ENCODE measurements at regions not wholly inside any gene's neighbourhood (a gene's known extent, or its start where the extent isn't known, plus 50 kb on each side); places are given as distances from the start of the nearest gene placed in this dataset.
"Not testable (repeated sequence)": the region's sequence is repeated elsewhere in the genome, so short reads cannot be mapped to it uniquely, and the experiment has no call there.

DNA sequence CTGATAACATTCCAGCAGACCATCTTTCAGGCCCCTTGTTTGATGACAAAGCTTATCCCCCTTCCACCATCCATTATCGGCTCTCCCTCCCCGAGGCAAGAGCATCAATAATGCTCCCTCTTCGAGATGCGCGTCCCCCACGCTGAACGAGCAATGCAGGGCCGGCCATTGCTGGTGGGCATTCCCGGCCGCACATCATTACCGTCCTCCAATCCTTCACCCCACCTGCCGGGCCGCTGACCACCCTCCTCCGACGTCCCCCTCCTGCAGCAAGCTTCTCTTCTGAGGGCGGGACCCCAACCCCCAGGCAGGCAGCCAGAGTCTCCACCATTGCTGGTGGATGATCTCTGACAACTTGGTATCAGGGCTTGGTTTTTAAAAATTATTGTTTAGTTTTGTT is 208.6 kb downstream of the SMAD2 start:
- Mint-ChIP-seq H3K36me3 (ENCODE audit: low read depth) (no peaks in the 10 kb centered on the region), H3K4me3 (no peak overlapping the region), H3K9me3 (no peaks in the 10 kb centered on the region), H3K4me1 (no peaks in the 10 kb centered on the region), H3K27me3 (no peaks in the 10 kb centered on the region), H3K27ac (no peak overlapping the region)
- CTCF ChIA-PET, result no interaction called here
- DNase-seq, result no peak
- POLR2A ChIA-PET, result no interaction called here

DNA sequence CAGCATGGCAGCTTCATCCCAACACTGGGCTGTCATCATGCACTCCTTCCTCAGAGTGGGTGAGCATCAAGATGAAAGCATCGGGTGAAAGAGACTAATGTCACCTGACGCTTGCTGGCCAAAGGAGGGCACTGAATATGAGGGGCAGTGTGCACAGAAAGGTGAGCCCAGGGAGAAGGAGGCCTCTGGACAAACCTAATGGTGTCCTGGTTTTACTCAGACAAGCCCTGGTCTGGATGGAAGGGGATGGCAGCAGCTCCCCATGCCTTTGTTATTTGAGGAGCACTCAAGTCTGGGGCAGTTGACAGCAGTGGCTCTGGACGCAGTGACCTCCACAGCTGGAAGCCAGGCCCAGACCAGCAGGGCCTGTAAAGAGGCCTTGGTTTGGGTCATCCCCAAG is 209.7 kb downstream of the SMAD2 start:
- Mint-ChIP-seq H3K9me3 (no peaks in the 10 kb centered on the region), H3K4me1 (no peaks in the 10 kb centered on the region), H3K27me3 (no peaks in the 10 kb centered on the region), H3K27ac (no peak overlapping the region), H3K4me3 (no peak overlapping the region), H3K36me3 (ENCODE audit: low read depth) (no peaks in the 10 kb centered on the region)
- ChIA-PET CTCF (no interaction called here), POLR2A (no interaction called here)
- DNase-seq, result no peak

DNA sequence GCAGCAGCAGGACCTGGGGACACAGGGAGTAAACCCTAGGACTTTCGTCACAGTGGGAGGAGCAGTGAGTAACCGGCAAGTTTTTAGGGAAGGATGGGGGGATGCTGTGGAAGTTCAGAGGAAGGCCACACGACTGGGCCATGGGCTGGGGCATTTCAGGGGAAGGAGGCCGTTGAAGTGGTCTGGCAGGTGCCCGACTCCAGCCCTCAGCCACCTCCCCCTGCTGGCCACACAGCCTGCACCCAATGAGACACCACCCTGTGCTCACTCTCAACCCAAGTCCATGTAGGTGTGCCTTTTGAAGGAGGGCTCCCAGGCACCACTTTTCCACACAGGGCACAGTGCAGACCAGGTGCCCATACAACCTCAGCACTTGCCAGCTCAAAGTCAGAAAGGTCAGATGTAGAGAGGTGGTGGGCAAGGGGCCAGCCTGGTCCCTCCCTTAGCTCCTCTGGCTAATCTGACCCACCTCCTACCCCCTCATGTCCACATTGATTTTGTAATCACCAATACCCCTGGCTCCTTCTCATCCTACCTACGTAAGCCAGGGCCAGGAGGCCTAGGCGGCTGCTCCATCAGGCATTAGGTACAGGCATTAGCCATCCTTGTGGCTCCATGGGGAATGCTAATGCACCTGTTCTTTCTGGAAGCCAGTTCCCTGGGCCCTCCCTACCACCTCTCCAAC is 211.2 kb downstream of the SMAD2 start:
- POLR2A ChIA-PET, result no interaction called here
- Mint-ChIP-seq H3K4me1 (no peaks in the 10 kb centered on the region), H3K27me3 (no peaks in the 10 kb centered on the region), H3K4me3 (no peak overlapping the region), H3K9me3 (no peaks in the 10 kb centered on the region), H3K36me3 (ENCODE audit: low read depth) (no peaks in the 10 kb centered on the region), H3K27ac (no peak overlapping the region)
- no peak for DNase-seq
- CTCF ChIA-PET, result no interaction called here

DNA sequence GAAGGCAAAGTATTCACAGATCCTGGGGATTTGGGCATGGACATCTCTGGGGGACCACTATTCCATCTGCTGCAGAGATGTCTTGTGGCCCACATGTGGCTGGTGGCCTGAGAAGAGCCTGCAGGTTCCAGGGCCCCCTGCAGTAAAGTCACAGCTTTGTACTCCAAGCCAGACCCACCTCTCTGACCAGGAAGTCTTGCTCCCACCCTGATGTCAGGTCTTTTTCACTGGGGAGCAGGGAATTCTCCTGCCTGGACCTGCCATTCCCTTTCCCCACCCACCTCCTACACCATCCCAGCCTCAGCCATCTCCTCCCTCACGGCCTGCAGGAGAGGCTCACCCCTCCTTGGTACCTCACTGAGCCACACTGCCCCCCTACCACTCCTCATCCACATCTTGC is 211.8 kb downstream of the SMAD2 start:
- Mint-ChIP-seq H3K4me1 (no peaks in the 10 kb centered on the region), H3K27ac (no peak overlapping the region), H3K9me3 (no peaks in the 10 kb centered on the region), H3K4me3 (no peak overlapping the region), H3K27me3 (no peaks in the 10 kb centered on the region), H3K36me3 (ENCODE audit: low read depth) (no peaks in the 10 kb centered on the region)
- ChIA-PET CTCF (interaction anchor here (1.1 kb wide), 1 partner anchor 30 kb away, joined by 3 read pairs; no protein-coding TSS in a partner anchor), POLR2A (no interaction called here)
- DNase-seq, result no peak

DNA sequence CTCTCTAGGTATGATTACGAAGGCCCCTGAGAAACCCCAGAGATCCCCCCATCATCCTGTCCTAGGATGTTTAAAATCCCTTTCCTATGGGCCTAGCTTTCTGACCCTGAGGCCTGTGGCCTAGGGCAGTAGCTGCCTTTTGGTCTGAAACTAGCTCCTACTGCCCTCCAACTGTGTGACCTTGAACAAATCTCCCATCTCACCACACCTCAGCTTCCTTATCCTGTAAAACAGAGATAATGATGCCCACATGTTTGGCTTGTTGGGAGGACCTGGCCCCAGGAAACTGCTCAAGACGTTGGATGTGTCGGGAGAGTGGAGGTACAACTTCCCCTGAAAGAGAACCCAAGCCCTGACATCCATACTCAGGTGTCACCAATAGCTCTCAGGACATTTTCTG is 213.2 kb downstream of the SMAD2 start:
- CTCF ChIA-PET, result no interaction called here
- H3K4me1 Mint-ChIP-seq, result no peaks in the 10 kb centered on the region

DNA sequence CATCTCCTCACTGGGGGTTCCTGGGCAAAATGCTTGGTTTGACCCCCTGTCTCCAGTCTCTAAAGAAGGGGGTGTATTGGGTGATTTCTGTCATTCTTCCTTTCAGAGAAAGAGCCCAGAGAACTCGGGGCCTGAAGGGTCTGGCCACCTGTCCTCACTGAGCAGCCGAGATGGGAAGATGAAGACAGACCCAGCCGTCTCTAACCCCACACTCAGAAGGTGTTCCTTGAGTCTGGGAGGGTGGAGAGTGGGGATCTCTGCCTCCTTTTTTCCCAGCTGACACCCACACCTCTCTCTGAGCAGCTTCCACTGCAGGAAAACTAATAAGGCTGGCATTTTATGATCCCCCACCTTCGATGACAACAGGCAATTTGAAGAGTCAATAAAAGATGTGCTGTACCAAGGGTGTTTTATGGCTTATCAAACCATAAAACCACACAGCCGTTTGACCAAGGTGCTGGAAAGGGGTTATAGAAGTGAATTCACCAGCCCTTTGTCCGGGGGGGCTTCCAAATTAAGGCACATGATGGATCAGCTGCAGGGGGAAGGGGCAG is 213.8 kb downstream of the SMAD2 start:
- Mint-ChIP-seq H3K36me3 (ENCODE audit: low read depth) (no peaks in the 10 kb centered on the region), H3K27ac (no peak overlapping the region), H3K4me3 (no peak overlapping the region), H3K9me3 (no peaks in the 10 kb centered on the region), H3K4me1 (no peaks in the 10 kb centered on the region), H3K27me3 (no peaks in the 10 kb centered on the region)
- DNase-seq, result no peak
- CTCF ChIA-PET, result interaction anchor here (1.2 kb wide), 1 partner anchor 32 kb away, joined by 4 read pairs; no protein-coding TSS in a partner anchor
- POLR2A ChIA-PET, result no interaction called here

More for the DNA sequence above, 213.2 kb downstream of the SMAD2 start:
- H3K4me3 Mint-ChIP-seq, result no peak overlapping the region
- POLR2A ChIA-PET, result no interaction called here
- no peaks in the 10 kb centered on the region for H3K27me3 Mint-ChIP-seq
- H3K27ac Mint-ChIP-seq, result no peak overlapping the region
- DNase-seq, result no peak
- H3K9me3 Mint-ChIP-seq, result no peaks in the 10 kb centered on the region
- no peaks in the 10 kb centered on the region for H3K36me3 Mint-ChIP-seq (ENCODE audit: low read depth)

DNA sequence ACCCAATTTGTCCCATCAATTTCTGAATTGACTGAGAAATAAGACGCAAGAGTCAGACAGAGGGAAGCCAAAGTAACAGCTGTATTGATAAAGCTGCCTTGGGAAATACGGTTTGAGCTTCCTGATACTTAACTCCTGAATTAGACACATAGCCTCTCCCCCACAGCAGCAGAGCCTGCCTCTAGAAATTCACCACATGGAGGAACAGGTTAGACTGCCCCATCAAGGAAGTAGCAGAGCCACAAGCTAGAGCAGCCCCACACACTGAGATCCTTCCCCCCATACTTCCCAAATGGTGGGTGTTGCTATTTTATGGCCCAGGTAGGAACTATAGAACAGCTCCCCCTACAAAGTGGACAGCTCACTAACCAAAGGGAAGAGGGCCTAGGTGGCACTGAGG is 220.0 kb downstream of the SMAD2 start:
- Mint-ChIP-seq H3K4me3 (no peak overlapping the region), H3K36me3 (ENCODE audit: low read depth) (no peaks in the 10 kb centered on the region), H3K27ac (no peak overlapping the region), H3K27me3 (no peaks in the 10 kb centered on the region), H3K9me3 (no peaks in the 10 kb centered on the region), H3K4me1 (no peaks in the 10 kb centered on the region)
- DNase-seq, result no peak
- POLR2A ChIA-PET, result no interaction called here
- CTCF ChIA-PET, result interaction anchor here (0.8 kb wide), 1 partner anchor 12 kb away, joined by 4 read pairs; no protein-coding TSS in a partner anchor

DNA sequence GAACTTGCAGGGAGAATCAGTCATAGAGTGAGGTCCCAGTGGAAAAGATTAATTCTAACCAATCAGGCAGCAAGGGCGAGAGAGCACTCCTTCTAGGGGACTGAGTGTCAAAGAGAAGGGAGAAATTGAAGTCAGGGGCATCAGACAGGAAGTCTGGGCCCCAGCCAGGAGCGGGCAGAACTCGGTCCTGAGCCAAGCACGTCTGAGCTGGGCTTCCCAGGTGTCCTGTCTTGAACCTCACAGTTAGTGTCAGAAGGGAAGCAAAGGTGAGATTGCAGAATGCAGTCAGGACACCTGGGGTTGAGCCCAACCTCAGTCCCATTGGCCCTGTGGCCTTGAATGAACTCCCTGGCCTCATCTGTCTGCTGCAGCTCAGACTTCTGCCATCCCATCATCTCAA is 220.9 kb downstream of the SMAD2 start:
- no peaks in the 10 kb centered on the region for H3K9me3 Mint-ChIP-seq
- H3K36me3 Mint-ChIP-seq (ENCODE audit: low read depth), result no peaks in the 10 kb centered on the region
- no peak for DNase-seq
- no peak overlapping the region for H3K4me3 Mint-ChIP-seq
- no peaks in the 10 kb centered on the region for H3K4me1 Mint-ChIP-seq
- POLR2A ChIA-PET, result no interaction called here
- CTCF ChIA-PET, result no interaction called here
- no peaks in the 10 kb centered on the region for H3K27me3 Mint-ChIP-seq
- no peak overlapping the region for H3K27ac Mint-ChIP-seq

DNA sequence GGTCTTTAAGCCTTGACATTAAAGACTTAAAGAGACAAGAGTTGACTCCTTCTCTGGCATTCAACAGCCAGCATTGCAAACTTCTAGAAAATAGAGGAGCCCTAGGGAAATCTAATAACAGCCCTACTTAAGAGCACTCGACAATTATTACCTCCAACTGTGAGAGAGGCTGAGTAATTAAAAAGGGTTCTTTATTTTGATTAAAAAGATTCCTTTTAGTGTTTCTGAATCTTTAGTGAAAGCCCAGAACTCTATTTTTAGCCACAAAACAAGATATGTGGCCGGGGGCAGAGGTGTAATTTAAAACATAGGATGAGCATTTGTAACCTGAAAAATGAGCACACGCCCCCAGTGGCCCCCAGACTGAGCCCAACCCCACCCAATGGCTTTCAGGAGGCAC is 222.3 kb downstream of the SMAD2 start:
- H3K4me1 Mint-ChIP-seq, result no peaks in the 10 kb centered on the region
- H3K27me3 Mint-ChIP-seq, result no peaks in the 10 kb centered on the region
- no peak overlapping the region for H3K27ac Mint-ChIP-seq
- ChIA-PET CTCF (no interaction called here), POLR2A (no interaction called here)
- H3K36me3 Mint-ChIP-seq (ENCODE audit: low read depth), result no peaks in the 10 kb centered on the region
- no peak overlapping the region for H3K4me3 Mint-ChIP-seq
- H3K9me3 Mint-ChIP-seq, result no peaks in the 10 kb centered on the region
- DNase-seq, result no peak

DNA sequence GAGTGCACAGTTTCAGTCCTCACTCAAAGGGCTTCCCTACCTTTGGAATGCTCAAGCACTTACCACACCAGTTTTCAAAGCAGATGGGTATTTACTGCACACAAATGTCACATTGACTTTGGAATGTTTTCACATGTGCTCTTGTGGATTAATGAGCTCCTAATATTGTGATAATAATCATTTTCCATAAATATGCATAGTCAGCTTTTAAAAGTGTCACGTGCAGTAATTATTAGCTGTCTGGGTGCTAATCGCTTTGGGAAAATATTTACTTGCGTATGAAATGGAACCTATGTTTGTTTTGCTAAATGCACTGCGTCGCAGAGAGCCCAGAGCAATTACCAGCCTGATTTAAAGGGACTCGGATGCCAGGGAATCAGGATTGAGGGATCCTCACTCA is 229.3 kb downstream of the SMAD2 start:
- no peak overlapping the region for H3K27ac Mint-ChIP-seq
- ChIA-PET POLR2A (no interaction called here), CTCF (no interaction called here)
- no peak for DNase-seq
- H3K36me3 Mint-ChIP-seq (ENCODE audit: low read depth), result no peaks in the 10 kb centered on the region
- H3K4me3 Mint-ChIP-seq, result no peak overlapping the region
- H3K9me3 Mint-ChIP-seq, result no peaks in the 10 kb centered on the region
- H3K4me1 Mint-ChIP-seq, result no peaks in the 10 kb centered on the region
- H3K27me3 Mint-ChIP-seq, result peaks cover 7% of the 10 kb centered on the region

DNA sequence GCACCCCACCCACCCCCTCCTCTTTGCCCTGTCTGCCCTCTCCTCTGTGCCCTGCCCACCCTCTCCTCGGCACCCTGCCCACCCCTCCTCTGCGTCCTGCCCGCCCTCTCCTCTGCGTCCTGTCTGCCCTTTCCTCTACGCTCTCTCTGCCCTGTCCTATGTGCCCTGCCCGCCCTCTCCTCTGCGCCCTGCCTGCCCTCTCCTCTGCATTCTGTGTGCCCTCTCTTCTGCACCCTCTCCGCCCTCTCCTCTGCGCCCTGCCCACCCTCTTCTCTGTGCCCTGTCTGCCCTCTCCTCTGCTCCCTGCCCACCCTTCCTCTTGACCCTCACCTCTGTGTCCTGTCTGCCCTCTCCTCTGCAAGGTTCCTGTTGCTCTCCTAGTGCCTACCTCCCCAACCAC is 233.6 kb downstream of the SMAD2 start:
- H3K4me3 Mint-ChIP-seq, result no peak overlapping the region
- ChIA-PET POLR2A (no interaction called here), CTCF (no interaction called here)
- no peaks in the 10 kb centered on the region for H3K9me3 Mint-ChIP-seq
- H3K27ac Mint-ChIP-seq, result no peak overlapping the region
- no peaks in the 10 kb centered on the region for H3K36me3 Mint-ChIP-seq (ENCODE audit: low read depth)
- no peaks in the 10 kb centered on the region for H3K4me1 Mint-ChIP-seq
- DNase-seq, result no peak
- peaks cover 14% of the 10 kb centered on the region for H3K27me3 Mint-ChIP-seq

DNA sequence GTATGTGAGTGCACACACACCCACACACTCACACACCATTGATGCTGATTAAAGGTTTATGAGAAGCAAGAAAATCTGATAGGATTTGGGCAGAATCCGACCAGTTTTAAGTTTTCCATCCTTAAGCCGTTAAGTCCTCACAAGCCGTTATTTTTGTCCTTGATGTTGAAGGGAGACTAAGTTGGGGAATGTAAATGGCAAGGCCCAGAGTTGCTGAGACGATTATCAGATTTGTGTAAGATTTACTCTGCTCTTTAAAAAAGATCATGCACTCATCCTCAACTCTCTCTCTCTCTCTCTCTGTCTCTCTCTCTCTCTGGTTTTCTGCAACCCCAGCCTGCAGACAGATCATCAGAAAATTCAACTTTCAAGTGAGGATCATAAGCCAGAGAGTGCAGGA is 238.8 kb downstream of the SMAD2 start:
- peaks cover 15% of the 10 kb centered on the region for H3K27me3 Mint-ChIP-seq
- ChIA-PET CTCF (no interaction called here), POLR2A (no interaction called here)
- no peak overlapping the region for H3K27ac Mint-ChIP-seq
- no peaks in the 10 kb centered on the region for H3K36me3 Mint-ChIP-seq (ENCODE audit: low read depth)
- H3K4me1 Mint-ChIP-seq, result no peaks in the 10 kb centered on the region
- no peak overlapping the region for H3K4me3 Mint-ChIP-seq
- no peaks in the 10 kb centered on the region for H3K9me3 Mint-ChIP-seq
- no peak for DNase-seq

DNA sequence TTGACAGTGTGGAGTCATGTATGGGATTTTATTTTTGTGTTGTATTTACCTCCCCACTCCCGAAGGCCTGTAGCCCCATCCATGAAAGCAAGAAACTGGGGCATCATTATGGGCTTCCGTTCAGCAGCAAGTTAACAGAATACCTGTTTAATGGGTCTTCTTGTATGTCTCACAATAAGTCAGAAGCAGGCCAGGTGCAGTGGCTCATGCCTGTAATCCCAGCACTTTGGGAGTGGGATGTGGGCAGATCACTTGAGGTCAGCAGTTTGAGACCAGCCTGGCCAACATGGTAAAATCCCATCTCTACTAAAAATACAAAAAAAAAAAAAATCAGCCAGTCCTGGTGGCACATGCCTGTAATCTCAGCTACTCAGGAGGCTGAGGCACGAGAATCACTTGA is 239.7 kb downstream of the SMAD2 start:
- H3K27me3 Mint-ChIP-seq, result peaks cover 12% of the 10 kb centered on the region
- H3K4me3 Mint-ChIP-seq; CTCF ChIA-PET; H3K27ac Mint-ChIP-seq; H3K9me3 Mint-ChIP-seq; H3K36me3 Mint-ChIP-seq (ENCODE audit: low read depth); POLR2A ChIA-PET; H3K4me1 Mint-ChIP-seq; DNase-seq: not testable (repeated sequence)

DNA sequence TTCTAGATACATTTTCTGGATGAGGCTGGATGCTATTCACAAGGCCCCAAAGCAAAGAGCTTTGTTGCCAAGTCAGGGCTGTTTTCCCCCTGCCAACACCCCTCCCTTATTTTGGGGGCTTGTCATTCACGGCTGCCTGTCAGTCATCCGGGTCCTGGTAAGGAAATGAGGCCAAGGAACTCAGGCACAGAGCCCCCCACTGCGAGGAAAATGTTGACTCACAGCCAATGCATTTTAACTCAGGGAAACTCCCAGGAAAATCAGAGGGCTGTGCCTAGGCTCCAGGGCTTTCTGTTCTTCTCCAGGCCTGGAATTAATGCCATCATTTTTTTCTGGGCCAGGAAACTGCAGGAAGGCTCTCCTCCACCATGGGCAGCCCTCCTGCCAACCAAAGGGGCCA is 241.1 kb downstream of the SMAD2 start:
- H3K4me1 Mint-ChIP-seq, result no peaks in the 10 kb centered on the region
- H3K36me3 Mint-ChIP-seq (ENCODE audit: low read depth), result no peaks in the 10 kb centered on the region

More for the DNA sequence above, 241.1 kb downstream of the SMAD2 start:
- POLR2A ChIA-PET, result no interaction called here
- no peak for DNase-seq
- Mint-ChIP-seq H3K4me3 (no peak overlapping the region), H3K27me3 (peaks cover 9% of the 10 kb centered on the region), H3K27ac (no peak overlapping the region), H3K9me3 (no peaks in the 10 kb centered on the region)
- CTCF ChIA-PET, result no interaction called here

Measured in activated CD4-positive, alpha-beta memory T cell treated with anti-CD3 and anti-CD28 coated beads, Interleukin-2, amount 10 ng/mL, durations not matched to agents 7 days and 5 days (primary cell).